ENCODE measurements at regions not wholly inside any gene's neighbourhood (a gene's known extent, or its start where the extent isn't known, plus 50 kb on each side); places are given as distances from the start of the nearest gene placed in this dataset.

DNA sequence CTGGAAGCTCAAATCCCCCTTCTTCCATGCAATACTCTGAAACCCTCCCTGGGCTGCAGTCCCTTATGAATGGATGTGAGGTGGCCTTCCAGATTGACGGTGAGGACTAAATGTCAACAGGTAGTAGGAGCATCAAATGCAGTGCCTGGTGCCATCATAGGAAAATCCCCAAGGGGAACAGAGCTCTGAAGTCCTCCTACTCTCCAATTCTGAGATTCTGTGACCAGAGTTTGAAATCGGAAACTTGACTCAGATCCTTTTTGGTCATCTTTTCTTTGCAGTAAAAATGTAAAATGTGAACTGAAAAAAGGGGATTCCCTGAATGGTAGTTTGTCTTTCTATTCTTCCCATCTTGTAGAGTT, 68.8 kb upstream of the TJP1 start:
- TF ChIP-seq, protein P1, sequence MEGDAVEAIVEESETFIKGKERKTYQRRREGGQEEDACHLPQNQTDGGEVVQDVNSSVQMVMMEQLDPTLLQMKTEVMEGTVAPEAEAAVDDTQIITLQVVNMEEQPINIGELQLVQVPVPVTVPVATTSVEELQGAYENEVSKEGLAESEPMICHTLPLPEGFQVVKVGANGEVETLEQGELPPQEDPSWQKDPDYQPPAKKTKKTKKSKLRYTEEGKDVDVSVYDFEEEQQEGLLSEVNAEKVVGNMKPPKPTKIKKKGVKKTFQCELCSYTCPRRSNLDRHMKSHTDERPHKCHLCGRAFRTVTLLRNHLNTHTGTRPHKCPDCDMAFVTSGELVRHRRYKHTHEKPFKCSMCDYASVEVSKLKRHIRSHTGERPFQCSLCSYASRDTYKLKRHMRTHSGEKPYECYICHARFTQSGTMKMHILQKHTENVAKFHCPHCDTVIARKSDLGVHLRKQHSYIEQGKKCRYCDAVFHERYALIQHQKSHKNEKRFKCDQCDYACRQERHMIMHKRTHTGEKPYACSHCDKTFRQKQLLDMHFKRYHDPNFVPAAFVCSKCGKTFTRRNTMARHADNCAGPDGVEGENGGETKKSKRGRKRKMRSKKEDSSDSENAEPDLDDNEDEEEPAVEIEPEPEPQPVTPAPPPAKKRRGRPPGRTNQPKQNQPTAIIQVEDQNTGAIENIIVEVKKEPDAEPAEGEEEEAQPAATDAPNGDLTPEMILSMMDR (IDR thresholded peaks at IDR 0.05), result no peak
- TF ChIP-seq POLR2A (IDR thresholded peaks at IDR 0.05), result no peak
